Suprapubic skin (tissue), 3 donors: ENCODE measurements at regions not wholly inside any gene's neighbourhood (a gene's known extent, or its start where the extent isn't known, plus 50 kb on each side); places are given as distances from the start of the nearest gene placed in this dataset.

Source experiments
- CTCF ChIP-seq, 2 donors: fragments of 200-600 bp in 1 of 2; fragments of 450-650 bp in 1 of 2; sonication (generic) in 1 of 2; IDR thresholded peaks; one replicate each; pipeline ENCODE4 v1.5.1; 2016 to 2019; ENCODE audit warnings: antibody characterized with exemption in 2 of 2, mild to moderate bottlenecking in 1 of 2, moderate library complexity in 1 of 2
- EP300 ChIP-seq: sonication (generic); formaldehyde crosslinking; IDR thresholded peaks from one replicate; pipeline ENCODE4 v1.6.1; 2017; ENCODE audit warnings: antibody characterized with exemption
- POLR2A ChIP-seq, 2 donors: fragments of 450-650 bp; IDR thresholded peaks; one replicate each; pipeline ENCODE4 v1.6.1; 2017; ENCODE audit warnings: antibody characterized with exemption in 2 of 2, mild to moderate bottlenecking in 2 of 2, moderate library complexity in 2 of 2

GRCh38 chr1:30535595-30536325 is 187.6 kb downstream of the MATN1 start:
- TF ChIP-seq CTCF (IDR thresholded peaks at IDR 0.05) (no peak), EP300 (no peak), POLR2A (IDR thresholded peaks at IDR 0.05) (no peak)
